Endodermal cell (in vitro differentiated cells): ENCODE measurements at regions not wholly inside any gene's neighbourhood (a gene's known extent, or its start where the extent isn't known, plus 50 kb on each side); places are given as distances from the start of the nearest gene placed in this dataset.
"Not testable (repeated sequence)": the region's sequence is repeated elsewhere in the genome, so short reads cannot be mapped to it uniquely, and the experiment has no call there.

Experiments
- DNase-seq: peaks from one replicate; pipeline ENCODE4 v3.0.0-alpha.2; 2017
- H3K27ac ChIP-seq: 2 replicates; pipeline ENCODE4 v1.5.1; 2013; ENCODE audit warnings: mild to moderate bottlenecking, low read depth, low read length, moderate library complexity
- H3K27me3 ChIP-seq: 2 replicates; pipeline ENCODE4 v1.6.1; 2013; ENCODE audit warnings: mild to moderate bottlenecking, low read length, moderate library complexity; ENCODE audit not compliant: insufficient read depth, control insufficient read depth, poor library complexity, severe bottlenecking
- H3K36me3 ChIP-seq: 2 replicates; pipeline ENCODE4 v1.7.0; 2013; ENCODE audit warnings: mild to moderate bottlenecking, low read length, moderate library complexity; ENCODE audit not compliant: control insufficient read depth, insufficient read depth
- H3K4me1 ChIP-seq: one replicate; pipeline ENCODE4 v1.7.0; 2013; ENCODE audit warnings: low read length; ENCODE audit not compliant: control insufficient read depth, insufficient read depth
- H3K4me3 ChIP-seq: 2 replicates; pipeline ENCODE4 v1.5.1; 2013; ENCODE audit warnings: mild to moderate bottlenecking, low read length, moderate library complexity
- H3K9ac ChIP-seq: 2 replicates; pipeline ENCODE4 v1.6.1; 2013; ENCODE audit warnings: mild to moderate bottlenecking, low read length, moderate library complexity; ENCODE audit not compliant: poor library complexity, severe bottlenecking; ENCODE audit errors: extremely low read depth
- H3K9me3 ChIP-seq: 2 replicates; pipeline ENCODE4 v1.6.1; 2013; ENCODE audit warnings: mild to moderate bottlenecking, low read length, moderate library complexity; ENCODE audit not compliant: control insufficient read depth
- H3K27ac Mint-ChIP-seq: 2 replicates; pipeline ENCODE4 v1.8.0; 2020; ENCODE audit warnings: mixed read lengths
- H3K27me3 Mint-ChIP-seq: 2 replicates; pipeline ENCODE4 v1.8.0; 2021; ENCODE audit warnings: mild to moderate bottlenecking, mixed read lengths; ENCODE audit not compliant: insufficient read depth
- H3K36me3 Mint-ChIP-seq: 2 replicates; pipeline ENCODE4 v1.8.0; 2020; ENCODE audit warnings: low read depth, mixed read lengths
- H3K4me1 Mint-ChIP-seq: 2 replicates; pipeline ENCODE4 v1.8.0; 2020; ENCODE audit warnings: mixed read lengths
- H3K4me3 Mint-ChIP-seq: 2 replicates; pipeline ENCODE4 v1.8.0; 2020; ENCODE audit warnings: mild to moderate bottlenecking, moderate library complexity, mixed read lengths
- H3K9me3 Mint-ChIP-seq: 2 replicates; pipeline ENCODE4 v1.8.0; 2020; ENCODE audit warnings: mild to moderate bottlenecking, mixed read lengths
- CTCF ChIP-seq: fragments of 200-600 bp; sonication (generic); conservative IDR thresholded peaks from 2 replicates; pipeline ENCODE4 v1.5.0; 2021; ENCODE audit warnings: antibody characterized with exemption, mild to moderate bottlenecking
- WGBS, 2 experiments: methylation state at CpG; one replicate each; pipeline versions ENCODE4 v1.1.5 to v1.1.7; 2013; ENCODE audit warnings: missing lambda C conversion rate in 2 of 2, mixed read lengths in 1 of 2; ENCODE audit not compliant: insufficient coverage in 1 of 2, insufficient read length in 1 of 2; 5-methylcytosine and 5-hydroxymethylcytosine counted together

DNA sequence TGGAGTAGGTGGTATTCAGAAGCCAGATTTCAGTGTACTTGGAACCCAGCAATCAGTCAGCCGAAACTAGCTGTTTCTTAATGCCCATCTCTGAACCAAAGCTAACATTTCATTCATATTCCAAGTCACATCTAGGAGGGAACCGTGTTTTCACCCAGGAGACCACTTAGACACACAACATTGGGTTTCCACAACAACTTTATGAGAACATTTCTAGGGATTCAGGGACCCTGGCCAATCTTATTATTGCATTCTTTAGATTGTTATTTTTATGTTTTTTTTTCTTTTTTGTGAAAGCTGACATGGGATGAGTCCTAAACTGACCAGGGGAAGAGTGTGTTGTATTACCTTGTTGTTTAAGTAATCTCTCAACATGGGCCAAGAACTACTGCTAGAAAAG, 72.5 kb upstream of the KIAA0040 start:
- H3K27ac Mint-ChIP-seq = no peak overlapping the region
- H3K4me3 ChIP-seq = no peak overlapping the region
- no peak for DNase-seq
- peaks cover 23% of the 10 kb centered on the region for H3K9me3 ChIP-seq
- H3K27me3 Mint-ChIP-seq = peaks cover 31% of the 10 kb centered on the region
- H3K4me1 Mint-ChIP-seq = peaks cover 14% of the 10 kb centered on the region
- H3K27ac ChIP-seq = no peak overlapping the region
- H3K36me3 ChIP-seq = no peaks in the 10 kb centered on the region
- no peak for TF ChIP-seq CTCF
- no peak overlapping the region for H3K4me3 Mint-ChIP-seq
- no peak overlapping the region for H3K9ac ChIP-seq
- WGBS, 2 experiments = 90 to 100% methylated on average over 1 to 2 of the region's 2 CpGs
- H3K4me1 ChIP-seq = peaks cover 19% of the 10 kb centered on the region
- H3K36me3 Mint-ChIP-seq = no peaks in the 10 kb centered on the region
- H3K9me3 Mint-ChIP-seq = peaks cover 20% of the 10 kb centered on the region
- H3K27me3 ChIP-seq = no peaks in the 10 kb centered on the region

DNA sequence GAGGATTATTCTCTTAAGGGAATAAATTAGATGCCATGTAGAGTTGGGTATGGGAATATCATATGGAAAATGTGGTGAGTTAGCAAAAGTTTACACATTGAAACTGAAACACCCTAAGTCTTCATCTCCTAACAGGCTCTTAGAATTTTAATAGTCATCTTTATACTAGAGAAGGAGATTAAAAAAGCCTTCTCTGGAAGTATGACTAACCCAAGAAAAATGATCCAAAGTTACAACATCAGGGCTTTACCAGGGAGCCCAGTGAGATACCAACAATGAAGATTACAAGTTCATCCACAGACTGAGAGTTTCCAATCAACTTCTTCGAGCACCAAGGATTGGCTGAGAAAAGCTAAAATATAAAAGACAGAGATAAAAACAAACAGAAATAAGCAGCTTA, 70.0 kb upstream of the KIAA0040 start:
- WGBS, 2 experiments = 89% methylated on average over 1 of the region's 1 CpG; no CpG with 5 or more reads in 1 of the 2 experiments

DNA sequence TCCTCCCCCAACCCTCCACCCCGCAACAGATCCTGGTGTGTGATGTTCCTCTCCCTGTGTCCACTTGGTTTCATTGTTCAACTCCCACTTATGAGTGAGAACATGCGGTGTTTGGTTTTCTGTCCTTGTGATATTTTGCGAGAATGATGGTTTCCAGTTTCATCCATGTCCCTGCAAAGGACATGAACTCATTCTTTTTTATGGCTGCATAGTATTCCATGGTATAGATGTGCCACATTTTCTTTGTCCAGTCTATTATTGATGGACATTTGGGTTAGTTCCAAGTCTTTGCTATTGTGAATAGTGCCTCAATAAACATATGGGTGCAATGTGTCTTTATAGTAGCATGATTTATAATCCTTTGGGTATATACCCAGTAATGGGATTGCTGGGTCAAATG, 63.7 kb upstream of the KIAA0040 start:
- H3K27ac Mint-ChIP-seq, H3K4me1 Mint-ChIP-seq: not testable (repeated sequence)

More for the DNA sequence above, 70.0 kb upstream of the KIAA0040 start:
- no peak overlapping the region for H3K4me3 Mint-ChIP-seq
- Histone ChIP-seq H3K36me3 (no peaks in the 10 kb centered on the region), H3K27me3 (no peaks in the 10 kb centered on the region), H3K9me3 (peaks cover 23% of the 10 kb centered on the region), H3K27ac (no peak overlapping the region), H3K4me3 (no peak overlapping the region), H3K9ac (no peak overlapping the region), H3K4me1 (peaks cover 8% of the 10 kb centered on the region)
- DNase-seq = no peak
- H3K9me3 Mint-ChIP-seq = peaks cover 30% of the 10 kb centered on the region
- H3K27me3 Mint-ChIP-seq = peaks cover 49% of the 10 kb centered on the region
- H3K36me3 Mint-ChIP-seq = no peaks in the 10 kb centered on the region
- H3K27ac Mint-ChIP-seq = no peak overlapping the region
- peaks cover 5% of the 10 kb centered on the region for H3K4me1 Mint-ChIP-seq
- no peak for TF ChIP-seq CTCF

GRCh38 chr1:175254190-175254589, 61.6 kb upstream of the KIAA0040 start:
- Mint-ChIP-seq H3K4me1 (peaks cover 20% of the 10 kb centered on the region), H3K4me3 (no peak overlapping the region), H3K9me3 (peaks cover 25% of the 10 kb centered on the region), H3K36me3 (no peaks in the 10 kb centered on the region), H3K27me3 (peaks cover 24% of the 10 kb centered on the region), H3K27ac (no peak overlapping the region)
- peaks cover 12% of the 10 kb centered on the region for H3K4me1 ChIP-seq
- H3K4me3 ChIP-seq = no peak overlapping the region
- H3K9me3 ChIP-seq = peaks cover 11% of the 10 kb centered on the region
- H3K27me3 ChIP-seq = no peaks in the 10 kb centered on the region
- 100% methylated on average over 1 of the region's 1 CpG for WGBS, 2 experiments
- DNase-seq = no peak
- no peak overlapping the region for H3K9ac ChIP-seq
- no peaks in the 10 kb centered on the region for H3K36me3 ChIP-seq
- TF ChIP-seq CTCF = no peak
- H3K27ac ChIP-seq = no peak overlapping the region

More for the DNA sequence above, 63.7 kb upstream of the KIAA0040 start:
- not testable (repeated sequence) for DNase-seq, H3K36me3 Mint-ChIP-seq, H3K9ac ChIP-seq, H3K27me3 ChIP-seq, H3K4me3 Mint-ChIP-seq, H3K4me3 ChIP-seq, H3K36me3 ChIP-seq, H3K27ac ChIP-seq, H3K9me3 ChIP-seq, H3K4me1 ChIP-seq
- Mint-ChIP-seq H3K27me3 (peaks cover 33% of the 10 kb centered on the region), H3K9me3 (peaks cover 32% of the 10 kb centered on the region)
- 70 to 83% methylated on average over 3 of the region's 3 CpGs for WGBS, 2 experiments
